ENCODE measurements at regions not wholly inside any gene's neighbourhood (a gene's known extent, or its start where the extent isn't known, plus 50 kb on each side); places are given as distances from the start of the nearest gene placed in this dataset.
A peak's percentile ranks its signal among the peaks of the same experiment; 100 is the strongest.

GRCh38 chr17:77087650-77088454, 52.9 kb upstream of the SEC14L1 start (continued):
- TF ChIP-seq PRDM2 (tag by site-specific recombination; IDR thresholded peaks at IDR 0.05; ENCODE audit: borderline replicate concordance) (no peak), KLF1 (tag by site-specific recombination; IDR thresholded peaks at IDR 0.05) (no peak), ZSCAN5A (tag by site-specific recombination; IDR thresholded peaks at IDR 0.05) (no peak)

- POLR2A ChIA-PET, result interaction anchor here (0.5 to 3.3 kb wide), 17 partner anchors 9 to 870 kb away, joined by 3 to 22 read pairs (median 4); partner anchors contain the start of genes MGAT5B, SEC14L1 and TNRC6C
- CTCF ChIA-PET, result interaction anchor here (0.6 to 2.9 kb wide), 38 partner anchors 8 to 1434 kb away, joined by 3 to 26 read pairs (median 4); no protein-coding TSS in a partner anchor
- Histone ChIP-seq H3K4me3 (ENCODE audit: low read depth, low read length) (peak overlapping the region; percentile 81), H3K9me3 (ENCODE audit: control insufficient read depth, insufficient read depth, low read depth, low read length) (no peaks in the 10 kb centered on the region), H3K4me1 (ENCODE audit: control insufficient read depth, insufficient read depth, low read length) (peaks cover 2% of the 10 kb centered on the region), H3K36me3 (ENCODE audit: control insufficient read depth in 2 of 2, insufficient read depth in 1 of 2, low read length in 2 of 2) (peaks cover 36 to 45% of the 10 kb centered on the region in 2 experiments), H3K27ac (ENCODE audit: extremely low read depth, low read depth, low read length) (peak overlapping the region; percentile 81)
- TF ChIP-seq ZFP3 (tag by site-specific recombination; IDR thresholded peaks at IDR 0.05; ENCODE audit: low read depth) (no peak), SCRT1 (tag by site-specific recombination; IDR thresholded peaks at IDR 0.05; ENCODE audit: borderline replicate concordance) (no peak), GLI2 (tag by site-specific recombination; IDR thresholded peaks at IDR 0.05; ENCODE audit: borderline replicate concordance, low read depth) (no peak), ZNF580 (tag by site-specific recombination; IDR thresholded peaks at IDR 0.05) (peak; percentile 91), ZNF132 (tag by site-specific recombination; IDR thresholded peaks at IDR 0.05; ENCODE audit: borderline replicate concordance) (no peak), ZNF121 (tag by site-specific recombination; IDR thresholded peaks at IDR 0.05) (peak; percentile 18; the same call in 1 of the 2 replicates), ZNF664 (tag by site-specific recombination; IDR thresholded peaks at IDR 0.05) (no peak), ZNF280C (tag by site-specific recombination; IDR thresholded peaks at IDR 0.05) (no peak), IKZF3 (tag by site-specific recombination; IDR thresholded peaks at IDR 0.05) (peak; percentile 6; the same call in 1 of the 2 replicates), ZBTB20 (tag by site-specific recombination; IDR thresholded peaks at IDR 0.05) (no peak), ZNF558 (tag by site-specific recombination; IDR thresholded peaks at IDR 0.05) (no peak), SP2 (tag by site-specific recombination; IDR thresholded peaks at IDR 0.05) (peak; percentile 88), ZFP69B (tag by site-specific recombination; IDR thresholded peaks at IDR 0.05) (peak; percentile 88), ZNF354C (tag by site-specific recombination; IDR thresholded peaks at IDR 0.05; ENCODE audit: borderline replicate concordance, low read depth) (no peak), HOXA7 (CRISPR knock-in tag; IDR thresholded peaks at IDR 0.05; ENCODE audit: borderline replicate concordance) (no peak), OSR2 (tag by site-specific recombination; IDR thresholded peaks at IDR 0.05) (no peak), ZSCAN18 (tag by site-specific recombination; IDR thresholded peaks at IDR 0.05) (no peak), ATF2 (tag by site-specific recombination; IDR thresholded peaks at IDR 0.05; ENCODE audit: low read depth) (no peak)
Observed at GRCh38 chr17:77088455-77089123, 52.2 kb upstream of the SEC14L1 start.

Measured in HEK293 (cell line).